Cardiac septum (tissue), 1 donor: ENCODE measurements at regions not wholly inside any gene's neighbourhood (a gene's known extent, or its start where the extent isn't known, plus 50 kb on each side); places are given as distances from the start of the nearest gene placed in this dataset.
"Not testable (repeated sequence)": the region's sequence is repeated elsewhere in the genome, so short reads cannot be mapped to it uniquely, and the experiment has no call there.

ENCODE experiments used
- DNase-seq: peaks from one replicate; pipeline ENCODE4 v3.0.0-alpha.2; 2020; ENCODE audit warnings: low spot score
- intact Hi-C: fragments of 100-400 bp; cut with DNase I; formaldehyde crosslinking; loops from one replicate; pipeline ENCODE4 v1.14.0; 2022
- donor health status: DM: no; HTN: no; CAD: no.

DNA sequence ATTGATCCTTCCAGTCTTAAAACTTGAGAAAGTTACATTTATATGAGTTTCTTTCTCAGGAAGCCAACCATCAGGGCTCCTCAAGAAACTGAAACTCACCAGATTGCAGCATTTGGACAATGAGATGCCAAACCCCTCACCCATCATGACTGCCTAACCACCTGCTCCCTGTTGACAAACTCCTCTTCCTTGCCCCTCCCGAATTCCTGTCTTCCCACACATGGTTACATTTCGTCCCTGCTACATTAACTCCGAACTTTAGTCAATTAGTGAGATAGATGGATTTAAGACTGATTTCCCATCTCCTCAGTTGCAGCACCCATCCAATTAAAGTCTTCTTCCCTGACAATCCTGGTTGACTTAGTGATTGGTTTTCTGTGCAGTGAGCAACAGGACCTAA is 118.7 kb downstream of the ZNF330 start:
- DNase-seq: no peak
- intact Hi-C loops: no loop called here

GRCh38 chr4:141339966-141340365 is 119.3 kb downstream of the ZNF330 start:
- no peak for DNase-seq
- intact Hi-C loops: no loop called here

- intact Hi-C loops: no loop called here
- DNase-seq: no peak
Measured at GRCh38 chr4:141340458-141340857, 119.8 kb downstream of the ZNF330 start.

DNA sequence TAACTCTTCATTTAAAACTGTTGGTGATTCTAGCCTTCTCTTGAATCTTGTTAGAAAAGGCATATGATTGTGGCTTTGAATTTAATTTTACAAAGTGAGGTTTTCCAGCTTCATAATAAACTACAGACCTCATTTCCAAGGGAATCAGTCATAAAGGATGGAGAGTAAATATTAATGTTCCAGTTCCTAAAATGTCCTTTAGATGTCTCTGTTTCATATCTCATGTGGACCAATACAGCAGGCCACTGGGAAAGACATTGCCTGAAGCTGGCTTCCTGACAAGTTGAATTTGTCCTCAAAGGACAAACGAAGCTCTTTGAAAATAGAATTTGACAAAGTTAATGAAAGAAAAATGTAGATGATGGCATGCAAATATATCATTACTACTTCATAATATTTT is 125.4 kb downstream of the ZNF330 start:
- intact Hi-C loops: loop anchor here (5.0 kb wide), 1 partner anchor 366 kb away; no protein-coding TSS in a partner anchor
- DNase-seq: no peak

GRCh38 chr4:141347684-141348083 is 127.0 kb downstream of the ZNF330 start:
- DNase-seq: no peak
- intact Hi-C loops: loop anchor here (5.0 kb wide), 1 partner anchor 365 kb away; no protein-coding TSS in a partner anchor

DNA sequence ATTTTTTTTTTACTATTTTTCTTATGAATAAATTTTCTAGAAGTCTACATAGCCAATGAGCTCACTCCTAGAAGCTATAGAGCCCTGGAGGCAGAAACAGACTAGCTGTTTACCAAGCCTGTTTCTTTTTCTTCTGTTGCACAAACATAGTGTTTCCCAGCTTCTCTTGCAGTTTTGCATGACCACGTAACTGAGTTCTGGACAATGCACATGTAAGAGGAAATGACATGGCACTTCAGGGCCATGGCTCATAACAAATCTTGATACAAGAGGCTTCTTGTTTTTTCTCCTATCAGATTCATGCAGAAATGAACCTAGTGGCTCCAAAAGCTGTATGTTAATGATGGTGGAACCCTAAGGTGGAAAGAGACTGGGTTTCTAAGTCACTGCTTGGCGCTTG is 127.4 kb downstream of the ZNF330 start:
- intact Hi-C loops: loop anchor here (5.0 kb wide), 1 partner anchor 364 kb away; no protein-coding TSS in a partner anchor

DNA sequence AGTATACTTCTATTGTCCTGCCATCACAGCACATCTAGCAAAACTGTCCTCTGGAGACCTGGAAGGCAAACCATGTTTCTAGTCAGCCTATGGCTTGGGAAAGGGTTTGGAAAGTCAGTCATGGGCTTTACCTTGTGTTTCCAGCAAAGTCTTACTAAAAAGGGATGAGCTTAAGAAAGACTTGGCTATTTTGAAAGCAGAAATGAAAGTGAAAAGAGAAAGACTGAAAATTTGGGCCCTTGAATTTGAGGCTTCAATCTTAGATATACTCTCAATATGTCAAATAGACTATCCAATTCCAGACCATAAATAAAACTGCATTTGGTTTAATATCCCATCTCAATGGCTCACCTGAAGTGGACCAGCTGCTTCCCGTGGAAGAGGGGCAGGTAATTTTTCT is 127.9 kb downstream of the ZNF330 start:
- intact Hi-C loops: loop anchor here (5.0 kb wide), 1 partner anchor 364 kb away; no protein-coding TSS in a partner anchor
- DNase-seq: no peak

More for the DNA sequence above, 127.4 kb downstream of the ZNF330 start:
- no peak for DNase-seq

GRCh38 chr4:141349236-141349635 is 128.5 kb downstream of the ZNF330 start:
- DNase-seq: no peak
- intact Hi-C loops: loop anchor here (5.0 kb wide), 1 partner anchor 363 kb away; no protein-coding TSS in a partner anchor

DNA sequence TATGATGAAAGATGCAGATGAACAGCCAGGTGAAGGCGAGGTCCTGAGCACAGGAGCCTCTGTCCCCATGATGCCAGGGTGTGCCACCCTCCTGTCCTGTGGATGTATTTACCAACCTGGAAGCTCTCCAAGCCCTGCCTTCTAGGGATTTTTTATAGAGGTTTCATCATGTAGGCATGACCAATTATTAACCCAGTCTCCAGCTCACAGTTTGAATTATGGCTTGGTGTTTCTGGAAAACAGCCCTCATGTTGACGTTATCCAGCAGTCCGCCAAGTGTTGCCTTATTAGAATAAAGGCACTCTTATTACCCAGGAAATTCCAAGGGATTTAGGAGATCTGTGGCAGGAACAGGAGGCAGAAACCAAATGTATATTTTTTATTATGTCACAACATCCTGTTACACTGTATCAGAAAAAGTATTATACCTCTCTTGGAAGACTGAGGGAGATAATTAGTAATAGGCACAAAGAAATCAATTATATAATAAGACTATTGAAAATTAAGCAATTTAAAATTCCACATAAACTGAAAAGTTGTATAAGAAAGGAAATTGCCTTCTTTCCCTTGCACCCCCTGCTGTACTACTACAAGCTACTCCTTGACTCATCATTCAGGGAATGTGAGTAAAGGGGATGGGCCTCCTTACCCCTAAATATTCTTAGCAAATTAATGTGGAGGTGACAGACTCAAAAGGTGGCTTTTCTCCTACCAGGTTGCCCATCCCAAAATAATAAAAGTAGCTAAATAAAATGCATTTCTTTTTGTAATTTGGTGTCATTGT is 129.6 kb downstream of the ZNF330 start:
- intact Hi-C loops: no loop called here
- DNase-seq: no peak

GRCh38 chr4:141352331-141352730 is 131.6 kb downstream of the ZNF330 start:
- intact Hi-C loops: no loop called here
- no peak for DNase-seq

DNA sequence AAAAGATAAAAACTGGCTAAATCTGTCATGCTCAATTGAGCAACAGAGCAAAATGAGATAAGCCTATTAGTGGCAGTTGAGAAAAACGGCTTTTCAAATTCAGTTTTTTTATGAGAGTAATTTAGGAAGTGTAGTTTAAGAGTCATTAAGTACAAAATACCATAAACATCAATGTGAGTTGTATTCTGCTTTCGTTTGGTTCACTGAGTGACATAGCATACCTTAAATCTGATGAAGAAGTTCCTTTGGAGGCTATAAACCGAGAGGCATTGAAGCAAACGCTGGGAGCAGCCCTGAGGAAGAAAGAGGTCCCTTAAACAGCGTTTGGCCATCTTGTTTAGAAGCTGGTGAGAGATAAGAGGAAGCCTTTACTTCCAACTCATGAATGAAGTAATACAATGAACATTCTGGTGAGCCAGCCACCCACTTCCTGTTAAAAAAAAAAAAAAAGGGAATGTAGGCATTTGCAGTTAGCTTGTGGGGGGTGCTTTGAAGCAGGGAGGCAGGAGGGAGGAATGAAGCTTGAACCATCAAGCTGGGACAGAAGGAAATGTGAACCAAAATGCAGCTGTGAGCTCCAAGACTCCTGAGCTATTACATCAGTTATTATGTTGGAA is 132.3 kb downstream of the ZNF330 start:
- DNase-seq: no peak
- intact Hi-C loops: no loop called here

DNA sequence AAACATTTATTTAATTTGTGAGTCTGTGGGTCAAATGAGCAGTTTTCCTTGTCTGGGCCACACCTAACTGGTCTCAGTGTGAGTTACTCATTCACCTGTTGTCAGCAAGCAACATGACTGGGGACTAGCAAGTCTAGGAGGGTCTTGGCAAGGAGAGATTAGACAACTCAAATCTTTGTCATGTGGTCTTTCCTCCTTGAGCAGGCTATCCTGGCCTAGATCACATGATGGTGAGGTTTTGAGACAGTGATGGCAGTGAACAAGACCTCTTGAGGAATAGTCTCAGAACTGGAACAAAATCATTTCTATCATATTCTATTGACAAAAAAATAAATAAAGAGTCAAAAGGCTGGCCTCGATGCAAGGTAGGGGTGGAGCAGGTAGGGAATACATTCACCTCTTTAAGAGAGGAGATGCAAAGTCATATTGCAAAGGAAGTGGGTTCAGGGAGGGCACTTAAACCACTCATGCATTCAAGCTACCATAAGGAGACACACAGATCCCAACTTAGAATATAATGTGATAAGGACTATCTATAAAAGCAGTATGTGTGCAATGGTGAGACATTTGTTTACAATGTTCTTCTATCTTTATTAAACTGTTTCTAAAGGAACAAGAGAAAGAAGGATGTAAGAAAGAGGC is 135.7 kb downstream of the ZNF330 start:
- DNase-seq: no peak
- intact Hi-C loops: no loop called here

DNA sequence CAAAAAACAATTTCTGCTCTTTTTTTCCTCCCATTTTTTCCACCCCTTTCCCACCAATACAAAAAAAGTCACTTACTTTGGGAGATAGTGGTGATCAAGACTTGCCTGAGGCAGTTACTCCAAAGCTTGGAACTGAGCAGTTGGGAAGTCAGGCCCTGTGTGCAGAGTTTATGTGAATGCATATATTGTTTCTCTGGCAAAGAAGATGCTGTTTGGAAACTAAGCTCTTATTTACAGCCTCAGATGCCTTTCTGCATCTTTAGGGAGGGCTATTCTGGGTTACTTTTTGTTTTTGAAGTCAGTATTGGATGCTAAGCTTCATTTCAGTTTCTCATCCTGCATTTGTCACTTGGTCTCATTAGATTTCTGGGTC is 136.3 kb downstream of the ZNF330 start:
- DNase-seq: no peak
- intact Hi-C loops: no loop called here

GRCh38 chr4:141368241-141368640 is 147.5 kb downstream of the ZNF330 start:
- intact Hi-C loops, DNase-seq: not testable (repeated sequence)

DNA sequence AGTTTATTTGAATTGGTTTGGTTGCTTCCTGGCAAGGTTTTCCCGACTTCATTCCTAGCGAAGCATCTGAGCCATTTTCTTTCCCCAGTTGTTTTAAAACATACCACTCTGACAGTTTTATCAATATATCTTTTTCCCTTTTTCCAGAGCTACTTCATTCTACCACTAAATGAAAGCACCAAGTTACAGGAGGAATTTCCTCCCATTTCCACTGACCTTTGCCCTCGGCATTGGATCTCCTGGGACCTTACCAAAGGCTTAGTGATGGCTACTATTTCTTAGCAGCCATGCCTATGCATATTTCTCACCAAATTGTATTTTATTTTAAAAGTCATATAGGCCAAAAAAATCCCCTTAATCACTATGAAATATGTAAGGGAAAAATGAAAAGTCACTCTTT is 150.5 kb downstream of the ZNF330 start:
- intact Hi-C loops: no loop called here
- no peak for DNase-seq

GRCh38 chr4:141375855-141376254 is 155.2 kb downstream of the ZNF330 start:
- DNase-seq: no peak
- intact Hi-C loops: no loop called here

DNA sequence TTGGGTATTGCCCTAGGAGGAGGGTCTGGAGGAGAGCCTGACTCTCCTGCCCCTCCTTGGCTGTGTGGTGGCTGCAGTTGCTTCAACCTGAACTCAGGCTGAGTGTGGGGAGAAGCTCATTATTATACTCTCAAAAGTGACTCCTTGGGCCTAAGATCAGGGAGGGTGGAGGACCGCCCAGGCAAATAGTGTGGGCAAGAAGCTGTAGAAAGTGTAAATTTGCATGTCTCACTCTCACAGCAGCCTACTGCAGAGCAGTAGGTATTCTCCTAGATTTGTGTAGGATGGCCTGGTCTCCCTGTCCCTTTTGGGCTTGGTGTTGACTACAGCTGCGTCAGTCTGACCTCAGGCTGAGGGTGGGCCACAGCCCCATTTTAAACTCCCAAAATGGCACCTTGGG is 156.1 kb downstream of the ZNF330 start:
- intact Hi-C loops: no loop called here
- DNase-seq: no peak

- intact Hi-C loops: no loop called here
- no peak for DNase-seq
Measured at GRCh38 chr4:141387299-141387698, 166.6 kb downstream of the ZNF330 start.

DNA sequence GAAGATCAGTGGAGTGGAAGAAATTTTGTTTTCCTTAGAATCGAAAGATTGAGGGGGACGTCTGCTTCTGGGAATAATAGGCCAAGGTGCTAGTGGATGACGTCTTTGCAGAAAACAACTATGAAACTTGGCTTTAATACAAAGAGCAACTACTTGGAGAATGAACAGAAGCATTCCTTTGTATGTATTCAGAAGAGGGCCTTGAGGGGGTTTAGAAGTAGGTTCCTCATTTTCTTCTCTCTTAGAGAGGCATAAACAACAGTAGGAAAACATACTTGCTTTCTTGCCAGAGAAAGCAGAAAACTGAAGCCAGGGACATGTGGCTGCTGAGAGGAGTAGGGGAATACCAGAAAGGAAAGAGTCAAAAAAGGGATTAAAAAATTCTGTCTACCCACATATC is 167.8 kb downstream of the ZNF330 start:
- no peak for DNase-seq
- intact Hi-C loops: no loop called here

DNA sequence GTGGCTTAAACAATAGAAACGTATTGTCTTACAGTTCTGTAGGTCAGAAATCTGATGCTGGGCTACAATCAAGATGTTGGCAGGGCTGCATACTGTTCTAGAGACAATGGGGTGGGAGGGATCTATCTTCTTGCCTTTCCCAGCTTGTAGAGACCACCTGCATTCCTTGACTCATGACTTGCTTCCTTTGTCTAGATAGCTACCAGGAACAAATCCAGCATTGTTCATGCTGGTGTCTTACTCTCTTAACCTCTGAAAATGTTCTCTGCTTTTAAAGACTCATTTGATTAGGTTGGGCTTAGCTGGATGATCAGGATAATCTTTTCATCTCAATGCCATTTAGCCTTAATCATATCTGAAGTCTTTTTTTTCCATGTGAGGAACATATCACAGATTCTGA is 169.0 kb downstream of the ZNF330 start:
- intact Hi-C loops: no loop called here
- no peak for DNase-seq

- no peak for DNase-seq
- intact Hi-C loops: no loop called here
Measured at GRCh38 chr4:141390571-141390970, 169.9 kb downstream of the ZNF330 start.
